ENCODE measurements at regions not wholly inside any gene's neighbourhood (a gene's known extent, or its start where the extent isn't known, plus 50 kb on each side); places are given as distances from the start of the nearest gene placed in this dataset.

DNA sequence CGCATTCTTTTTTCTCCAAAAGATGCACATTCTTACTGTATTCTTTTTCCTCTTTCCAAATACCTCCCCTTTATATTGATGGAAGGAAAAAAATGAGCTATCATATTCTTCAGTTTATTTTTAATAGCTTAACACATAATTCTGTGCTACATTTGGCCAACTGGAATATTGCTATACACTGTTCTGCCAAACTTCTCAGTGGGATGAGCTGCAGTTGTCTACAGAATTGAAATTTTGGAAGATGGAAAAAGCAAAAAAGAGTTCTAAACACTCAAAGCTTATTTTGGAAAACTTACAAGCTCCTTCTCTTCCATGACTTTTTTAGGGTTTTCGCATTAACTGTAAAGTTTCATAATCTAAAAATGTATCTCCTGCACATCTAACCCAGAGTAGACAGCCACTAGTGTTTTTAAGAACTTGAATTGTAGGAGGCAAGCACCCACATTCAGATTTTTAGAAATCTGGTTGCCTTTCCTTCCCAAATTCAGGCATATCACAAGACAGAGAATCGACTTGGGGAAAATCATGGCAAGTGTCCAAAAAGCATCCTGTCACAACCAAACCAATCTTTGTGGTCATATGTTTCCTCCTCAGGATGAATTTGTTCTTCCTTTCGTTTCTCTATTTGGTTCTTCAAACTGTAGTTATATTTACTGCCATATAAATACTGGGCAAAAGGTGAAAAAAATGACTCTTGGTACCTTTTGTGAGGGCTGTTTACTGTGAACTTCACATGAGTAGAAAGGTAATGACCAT is 111.4 kb upstream of the FRY start:
- Histone ChIP-seq H3K4me3 (ENCODE audit: low read length) (peak overlapping the region; percentile 6; the same call in 1 of the 2 replicates), H3K27me3 (ENCODE audit: control insufficient read depth, low read length) (no peaks in the 10 kb centered on the region), H3K9me3 (ENCODE audit: control insufficient read depth, insufficient read depth, low read length) (no peaks in the 10 kb centered on the region), H4K20me1 (ENCODE audit: control insufficient read depth, insufficient read depth, low read depth, low read length) (no peaks in the 10 kb centered on the region), H3K4me2 (ENCODE audit: low read length) (peak overlapping the region; percentile 29), H3K79me2 (ENCODE audit: control insufficient read depth, low read length) (no peaks in the 10 kb centered on the region), H3K36me3 (ENCODE audit: control insufficient read depth, low read length) (no peaks in the 10 kb centered on the region), H3F3A (ENCODE audit: control insufficient read depth, insufficient read depth) (no peaks in the 10 kb centered on the region), H3K9me2 (replicated peaks; ENCODE audit: control insufficient read depth, low read length) (no peaks in the 10 kb centered on the region), H3K4me1 (ENCODE audit: control insufficient read depth, low read length) (peaks cover 28% of the 10 kb centered on the region), H3K27ac (ENCODE audit: low read depth, low read length) (peak overlapping the region; percentile 24)
- TF ChIP-seq, protein P1, sequence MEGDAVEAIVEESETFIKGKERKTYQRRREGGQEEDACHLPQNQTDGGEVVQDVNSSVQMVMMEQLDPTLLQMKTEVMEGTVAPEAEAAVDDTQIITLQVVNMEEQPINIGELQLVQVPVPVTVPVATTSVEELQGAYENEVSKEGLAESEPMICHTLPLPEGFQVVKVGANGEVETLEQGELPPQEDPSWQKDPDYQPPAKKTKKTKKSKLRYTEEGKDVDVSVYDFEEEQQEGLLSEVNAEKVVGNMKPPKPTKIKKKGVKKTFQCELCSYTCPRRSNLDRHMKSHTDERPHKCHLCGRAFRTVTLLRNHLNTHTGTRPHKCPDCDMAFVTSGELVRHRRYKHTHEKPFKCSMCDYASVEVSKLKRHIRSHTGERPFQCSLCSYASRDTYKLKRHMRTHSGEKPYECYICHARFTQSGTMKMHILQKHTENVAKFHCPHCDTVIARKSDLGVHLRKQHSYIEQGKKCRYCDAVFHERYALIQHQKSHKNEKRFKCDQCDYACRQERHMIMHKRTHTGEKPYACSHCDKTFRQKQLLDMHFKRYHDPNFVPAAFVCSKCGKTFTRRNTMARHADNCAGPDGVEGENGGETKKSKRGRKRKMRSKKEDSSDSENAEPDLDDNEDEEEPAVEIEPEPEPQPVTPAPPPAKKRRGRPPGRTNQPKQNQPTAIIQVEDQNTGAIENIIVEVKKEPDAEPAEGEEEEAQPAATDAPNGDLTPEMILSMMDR (IDR thresholded peaks at IDR 0.05; ENCODE audit: low read depth, low read length, poor library complexity, severe bottlenecking): no peak
- no peak for TF ChIP-seq EZH2phosphoT487 (IDR thresholded peaks at IDR 0.05; ENCODE audit: borderline replicate concordance, low read length)

DNA sequence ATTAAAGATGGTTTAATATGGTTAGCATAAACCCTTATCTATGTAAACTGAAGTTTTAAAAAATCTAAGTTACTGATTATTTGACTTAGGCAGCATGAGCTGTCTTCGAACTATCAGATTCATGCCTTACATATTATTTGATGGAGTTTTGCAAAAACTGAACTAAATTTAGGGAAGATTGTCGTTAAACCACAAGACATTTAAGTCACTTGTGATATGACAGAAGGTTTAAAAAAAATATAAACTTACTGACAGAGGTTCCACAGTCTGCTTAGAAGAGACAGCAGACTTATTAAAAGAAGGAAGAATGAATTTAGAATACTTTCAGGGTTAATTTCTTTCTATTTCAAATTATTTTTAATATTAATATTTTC is 110.9 kb upstream of the FRY start:
- Histone ChIP-seq H3K4me1 (ENCODE audit: control insufficient read depth, low read length) (peaks cover 28% of the 10 kb centered on the region), H3K27ac (ENCODE audit: low read depth, low read length) (peak overlapping the region; percentile 24), H3K9me2 (replicated peaks; ENCODE audit: control insufficient read depth, low read length) (no peaks in the 10 kb centered on the region), H4K20me1 (ENCODE audit: control insufficient read depth, insufficient read depth, low read depth, low read length) (no peaks in the 10 kb centered on the region), H3K27me3 (ENCODE audit: control insufficient read depth, low read length) (no peaks in the 10 kb centered on the region), H3K4me2 (ENCODE audit: low read length) (peak overlapping the region; percentile 29), H3F3A (ENCODE audit: control insufficient read depth, insufficient read depth) (no peaks in the 10 kb centered on the region), H3K36me3 (ENCODE audit: control insufficient read depth, low read length) (no peaks in the 10 kb centered on the region), H3K4me3 (ENCODE audit: low read length) (peak overlapping the region; percentile 6; the same call in 1 of the 2 replicates), H3K79me2 (ENCODE audit: control insufficient read depth, low read length) (no peaks in the 10 kb centered on the region), H3K9me3 (ENCODE audit: control insufficient read depth, insufficient read depth, low read length) (no peaks in the 10 kb centered on the region)
- TF ChIP-seq, protein P1 (IDR thresholded peaks at IDR 0.05; ENCODE audit: low read depth, low read length, poor library complexity, severe bottlenecking): no peak
- no peak for TF ChIP-seq EZH2phosphoT487 (IDR thresholded peaks at IDR 0.05; ENCODE audit: borderline replicate concordance, low read length)

DNA sequence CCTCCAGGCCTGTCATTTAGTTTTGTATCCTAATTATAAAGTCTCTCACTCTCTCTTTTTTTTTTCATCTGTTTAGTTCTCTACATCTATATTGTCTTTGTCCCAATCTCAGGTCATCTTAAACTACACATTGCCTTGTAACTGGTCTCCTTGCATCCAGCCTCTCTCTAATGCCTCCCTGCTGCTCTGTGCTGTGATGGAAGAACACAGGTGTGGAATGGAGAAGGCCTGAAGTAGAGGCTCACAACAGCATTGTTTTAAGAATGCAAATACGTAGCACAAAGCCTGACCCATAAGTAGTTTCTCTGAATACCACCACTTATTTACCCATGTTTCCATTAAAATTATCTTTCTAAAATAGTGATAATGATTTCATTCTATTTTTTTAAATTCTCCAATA is 108.8 kb upstream of the FRY start:
- H3K4me3 ChIP-seq (ENCODE audit: low read length): no peak overlapping the region
- H3K36me3 ChIP-seq (ENCODE audit: control insufficient read depth, low read length): no peaks in the 10 kb centered on the region
- no peaks in the 10 kb centered on the region for H3F3A ChIP-seq (ENCODE audit: control insufficient read depth, insufficient read depth)
- H3K9me3 ChIP-seq (ENCODE audit: control insufficient read depth, insufficient read depth, low read length): no peaks in the 10 kb centered on the region
- no peaks in the 10 kb centered on the region for H4K20me1 ChIP-seq (ENCODE audit: control insufficient read depth, insufficient read depth, low read depth, low read length)
- H3K27me3 ChIP-seq (ENCODE audit: control insufficient read depth, low read length): no peaks in the 10 kb centered on the region
- peaks cover 28% of the 10 kb centered on the region for H3K4me1 ChIP-seq (ENCODE audit: control insufficient read depth, low read length)
- H3K4me2 ChIP-seq (ENCODE audit: low read length): no peak overlapping the region
- TF ChIP-seq, protein P1 (IDR thresholded peaks at IDR 0.05; ENCODE audit: low read depth, low read length, poor library complexity, severe bottlenecking): no peak
- TF ChIP-seq EZH2phosphoT487 (IDR thresholded peaks at IDR 0.05; ENCODE audit: borderline replicate concordance, low read length): no peak
- H3K9me2 ChIP-seq (replicated peaks; ENCODE audit: control insufficient read depth, low read length): no peaks in the 10 kb centered on the region
- no peak overlapping the region for H3K27ac ChIP-seq (ENCODE audit: low read depth, low read length)
- H3K79me2 ChIP-seq (ENCODE audit: control insufficient read depth, low read length): no peaks in the 10 kb centered on the region

All from DOHH2 (cell line).